Bronchial epithelial cell (primary cell): ENCODE measurements at regions not wholly inside any gene's neighbourhood (a gene's known extent, or its start where the extent isn't known, plus 50 kb on each side); places are given as distances from the start of the nearest gene placed in this dataset.
"Not testable (repeated sequence)": the region's sequence is repeated elsewhere in the genome, so short reads cannot be mapped to it uniquely, and the experiment has no call there.

Experiments used
- DNase-seq: peaks from one replicate; pipeline ENCODE4 v3.0.0-alpha.2; 2010; ENCODE audit warnings: low read depth
- FAIRE-seq: peaks from 2 replicates; lab custom pipeline; 2011; peaks lifted over from hg19 to GRCh38; lab: Jason Lieb, UNC
- H3K27me3 ChIP-seq: 2 replicates; pipeline ENCODE4 v1.5.1; 2011; ENCODE audit warnings: low read length; ENCODE audit not compliant: control insufficient read depth, insufficient read depth
- H3K36me3 ChIP-seq: 2 replicates; pipeline ENCODE4 v1.5.1; 2011; ENCODE audit warnings: low read length; ENCODE audit not compliant: control insufficient read depth, insufficient read depth
- H3K4me3 ChIP-seq: 2 replicates; pipeline ENCODE4 v1.5.1; 2011; ENCODE audit warnings: mild to moderate bottlenecking, low read depth, low read length, control low read depth
- TF ChIP-seq, protein P1 (sequence below): IDR thresholded peaks from 2 replicates; pipeline ENCODE4 v1.5.1; 2011; ENCODE audit warnings: mild to moderate bottlenecking, moderate library complexity, low read length, control low read depth, inconsistent platforms; ENCODE audit not compliant: insufficient read depth, severe bottlenecking

DNA sequence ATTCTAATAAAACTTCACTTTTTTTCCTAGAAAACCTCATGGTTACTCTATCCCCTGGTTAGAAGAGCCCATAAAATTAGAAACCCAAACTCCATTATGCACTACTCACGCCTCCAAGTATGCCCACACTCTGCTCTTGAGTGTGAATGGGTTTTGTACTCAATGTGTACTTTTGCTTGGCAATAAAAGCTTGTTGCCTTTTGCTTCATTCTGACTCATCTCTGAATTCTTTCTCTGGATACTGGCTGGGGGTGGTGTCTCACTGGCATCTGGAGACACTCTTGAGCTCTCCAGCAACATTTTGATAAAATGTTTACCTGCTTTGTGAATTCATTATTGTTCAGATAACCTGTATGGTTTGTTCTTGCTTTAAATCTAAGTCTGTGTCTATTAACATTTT, 963.3 kb downstream of the TRAM1L1 start:
- Histone ChIP-seq H3K36me3 (no peaks in the 10 kb centered on the region), H3K4me3 (no peak overlapping the region), H3K27me3 (no peaks in the 10 kb centered on the region)
- FAIRE-seq (no peak), DNase-seq (peak; percentile 39)
- TF ChIP-seq, protein P1, sequence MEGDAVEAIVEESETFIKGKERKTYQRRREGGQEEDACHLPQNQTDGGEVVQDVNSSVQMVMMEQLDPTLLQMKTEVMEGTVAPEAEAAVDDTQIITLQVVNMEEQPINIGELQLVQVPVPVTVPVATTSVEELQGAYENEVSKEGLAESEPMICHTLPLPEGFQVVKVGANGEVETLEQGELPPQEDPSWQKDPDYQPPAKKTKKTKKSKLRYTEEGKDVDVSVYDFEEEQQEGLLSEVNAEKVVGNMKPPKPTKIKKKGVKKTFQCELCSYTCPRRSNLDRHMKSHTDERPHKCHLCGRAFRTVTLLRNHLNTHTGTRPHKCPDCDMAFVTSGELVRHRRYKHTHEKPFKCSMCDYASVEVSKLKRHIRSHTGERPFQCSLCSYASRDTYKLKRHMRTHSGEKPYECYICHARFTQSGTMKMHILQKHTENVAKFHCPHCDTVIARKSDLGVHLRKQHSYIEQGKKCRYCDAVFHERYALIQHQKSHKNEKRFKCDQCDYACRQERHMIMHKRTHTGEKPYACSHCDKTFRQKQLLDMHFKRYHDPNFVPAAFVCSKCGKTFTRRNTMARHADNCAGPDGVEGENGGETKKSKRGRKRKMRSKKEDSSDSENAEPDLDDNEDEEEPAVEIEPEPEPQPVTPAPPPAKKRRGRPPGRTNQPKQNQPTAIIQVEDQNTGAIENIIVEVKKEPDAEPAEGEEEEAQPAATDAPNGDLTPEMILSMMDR = no peak

DNA sequence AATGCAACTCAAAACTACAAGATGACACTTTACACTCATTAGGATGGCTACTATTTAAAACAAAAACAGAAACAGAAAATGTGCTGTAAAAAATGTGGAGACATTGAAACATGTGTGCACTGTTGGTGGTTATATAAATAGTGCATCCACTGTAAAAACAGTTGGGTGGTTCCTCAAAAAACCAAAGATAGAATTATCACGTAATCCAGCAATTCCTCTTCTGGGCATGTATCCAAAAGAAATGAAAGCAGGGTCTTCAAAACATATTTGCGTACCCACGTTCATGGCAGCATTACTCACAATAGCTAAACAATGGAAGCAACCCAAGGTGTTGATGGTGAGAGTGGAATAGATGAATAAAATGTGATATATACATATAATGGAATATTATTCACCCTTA, 967.2 kb downstream of the TRAM1L1 start:
- TF ChIP-seq, protein P1 = no peak
- FAIRE-seq = no peak
- Histone ChIP-seq H3K36me3 (no peaks in the 10 kb centered on the region), H3K27me3 (no peaks in the 10 kb centered on the region), H3K4me3 (no peak overlapping the region)
- DNase-seq = no peak

DNA sequence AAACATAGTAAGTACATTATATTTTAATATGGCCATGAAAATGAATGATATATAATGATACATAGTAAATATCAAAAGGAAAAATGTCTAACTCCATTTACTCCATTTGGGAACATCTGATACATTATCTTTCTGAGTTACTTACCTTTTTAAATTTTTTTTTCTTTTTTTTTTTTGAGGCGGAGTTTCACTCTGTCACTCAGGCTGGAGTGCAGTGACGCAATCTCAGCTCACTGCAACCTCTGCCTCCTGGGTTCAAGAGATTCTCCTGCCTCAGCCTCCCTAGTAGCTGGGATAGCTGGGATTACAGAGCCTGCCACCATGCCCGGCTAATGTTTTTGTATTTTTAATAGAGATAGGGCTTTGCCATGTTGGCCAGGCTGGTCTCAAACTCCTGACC, 972.5 kb downstream of the TRAM1L1 start:
- DNase-seq, FAIRE-seq, H3K27me3 ChIP-seq, H3K4me3 ChIP-seq, H3K36me3 ChIP-seq: not testable (repeated sequence)

DNA sequence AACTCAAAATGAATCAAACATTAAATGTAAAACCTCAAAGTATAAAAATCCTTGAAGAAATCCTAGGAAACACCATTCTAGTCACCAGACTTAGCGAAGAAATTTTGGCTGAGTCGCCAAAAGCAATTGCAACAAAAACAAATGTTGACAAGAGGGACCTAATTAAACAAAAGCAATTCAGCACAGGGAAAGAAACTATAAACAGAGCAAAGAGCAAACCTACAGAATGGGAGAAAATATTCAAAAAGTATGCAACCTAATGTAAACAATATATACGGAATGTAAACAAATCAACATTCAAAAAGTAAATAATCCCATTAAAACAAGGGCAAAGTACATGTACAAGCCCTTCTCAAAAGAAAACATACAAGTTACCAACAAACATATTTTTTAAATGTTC, 974.7 kb downstream of the TRAM1L1 start:
- H3K4me3 ChIP-seq = no peak overlapping the region
- H3K27me3 ChIP-seq = no peaks in the 10 kb centered on the region
- TF ChIP-seq, protein P1 = no peak
- no peak for DNase-seq
- no peak for FAIRE-seq
- no peaks in the 10 kb centered on the region for H3K36me3 ChIP-seq

DNA sequence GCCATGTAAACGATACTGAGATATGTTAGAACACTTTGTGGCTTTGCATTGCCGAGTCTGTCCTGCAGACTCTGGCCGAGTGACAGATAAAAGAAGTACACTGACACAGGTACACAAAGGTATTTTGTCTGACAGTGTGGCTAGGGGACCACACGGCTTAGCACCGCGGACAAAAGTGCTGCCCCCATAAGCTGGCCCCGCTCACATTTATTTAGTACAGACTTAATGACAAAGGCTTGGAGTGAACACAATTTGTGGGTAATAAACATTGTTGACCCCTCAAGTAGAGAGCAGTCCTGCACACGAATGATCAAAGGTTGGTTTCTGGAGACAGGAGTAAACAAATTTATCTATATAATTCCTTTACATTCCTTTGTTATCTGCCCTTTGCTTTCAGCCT, 976.8 kb downstream of the TRAM1L1 start:
- TF ChIP-seq, protein P1 = no peak
- H3K27me3 ChIP-seq = no peaks in the 10 kb centered on the region
- FAIRE-seq = no peak

DNA sequence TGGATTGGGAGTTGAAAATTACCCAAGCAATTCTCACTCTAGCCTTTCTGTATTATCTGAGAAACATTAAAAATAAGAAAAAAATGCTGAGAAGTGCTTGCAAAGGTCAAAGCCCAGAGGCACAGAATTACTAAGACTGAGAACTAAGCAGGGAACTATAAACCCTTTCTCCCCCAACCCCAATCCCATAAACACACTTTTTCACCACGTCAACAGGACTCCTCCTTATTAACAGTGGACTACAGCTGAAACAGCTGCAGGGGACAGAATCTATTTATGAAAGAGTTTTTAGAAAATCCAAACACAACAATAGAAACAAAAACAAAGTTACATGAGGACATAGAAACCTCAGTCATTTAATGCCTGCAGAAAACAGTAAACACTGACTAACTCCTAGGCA, 984.1 kb downstream of the TRAM1L1 start:
- DNase-seq = no peak
- no peak for FAIRE-seq
- no peaks in the 10 kb centered on the region for H3K27me3 ChIP-seq
- no peaks in the 10 kb centered on the region for H3K36me3 ChIP-seq
- no peak overlapping the region for H3K4me3 ChIP-seq
- TF ChIP-seq, protein P1 = no peak

More for the DNA sequence above, 976.8 kb downstream of the TRAM1L1 start:
- Histone ChIP-seq H3K4me3 (no peak overlapping the region), H3K36me3 (no peaks in the 10 kb centered on the region)
- DNase-seq = no peak
